Embryonic facial prominence (tissue), 1 donor: ENCODE measurements at regions not wholly inside any gene's neighbourhood (a gene's known extent, or its start where the extent isn't known, plus 50 kb on each side); places are given as distances from the start of the nearest gene placed in this dataset.

Experiments used
- DNase-seq: peaks from one replicate; pipeline ENCODE4 v3.0.0-alpha.2; 2016; ENCODE audit errors: extremely low spot score

DNA sequence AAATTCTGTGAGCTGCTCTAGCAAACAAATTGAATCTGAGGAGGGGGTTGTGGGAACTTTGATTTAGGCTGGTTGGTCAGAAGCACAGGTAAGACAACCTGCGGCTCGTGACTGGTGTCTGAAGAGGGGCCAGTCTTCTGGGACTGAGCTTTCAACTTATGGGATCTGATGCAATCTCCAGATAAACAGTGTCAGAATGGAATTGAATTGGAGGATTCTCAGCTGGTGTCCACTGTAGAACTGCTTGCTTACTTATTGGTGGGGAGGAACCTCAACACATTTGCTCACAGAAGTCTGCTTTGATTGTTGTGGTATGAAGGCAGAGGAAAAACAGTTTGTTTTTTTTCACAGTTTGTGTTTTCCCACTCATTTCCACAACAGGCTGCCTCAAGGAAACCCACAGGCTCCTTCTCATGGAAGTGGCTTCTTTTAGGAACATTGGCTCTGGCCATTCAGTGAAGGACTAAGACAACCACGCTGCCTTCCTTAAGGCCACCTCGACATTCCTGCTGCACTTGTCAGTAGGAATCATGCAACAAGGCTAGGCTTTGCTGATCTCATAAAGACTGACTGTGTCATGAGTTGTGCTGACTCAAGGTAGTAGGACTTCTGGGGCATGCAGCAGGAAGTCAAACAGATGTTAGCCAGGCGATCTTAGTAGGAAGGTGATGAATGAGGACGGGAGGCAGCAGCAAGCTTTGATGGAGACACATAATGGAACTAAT lies 104.7 kb downstream of the TSN start:
- DNase-seq = no peak

DNA sequence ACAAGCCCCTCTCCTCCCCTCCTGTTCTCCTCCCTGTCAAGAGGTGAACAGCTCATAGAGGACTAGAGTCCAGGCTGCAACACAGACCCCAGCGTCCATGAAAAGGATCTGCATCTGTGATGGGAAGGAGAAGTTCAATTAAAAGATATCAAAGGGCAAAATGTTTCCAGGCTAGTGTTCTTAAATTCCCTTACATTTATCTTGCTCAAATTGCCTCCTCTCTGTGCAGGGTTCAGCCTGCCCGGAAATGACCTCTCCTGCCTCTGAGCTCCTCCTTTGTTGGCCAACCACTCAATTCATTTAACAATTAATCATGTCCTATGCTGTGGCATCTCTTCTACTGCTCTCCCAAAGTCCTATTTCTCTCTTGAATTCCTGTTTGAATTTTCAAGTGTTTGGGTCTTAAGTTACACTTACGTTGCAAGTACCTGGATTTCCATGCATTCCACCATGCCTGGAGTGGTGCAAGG lies 105.3 kb downstream of the TSN start:
- DNase-seq = no peak

DNA sequence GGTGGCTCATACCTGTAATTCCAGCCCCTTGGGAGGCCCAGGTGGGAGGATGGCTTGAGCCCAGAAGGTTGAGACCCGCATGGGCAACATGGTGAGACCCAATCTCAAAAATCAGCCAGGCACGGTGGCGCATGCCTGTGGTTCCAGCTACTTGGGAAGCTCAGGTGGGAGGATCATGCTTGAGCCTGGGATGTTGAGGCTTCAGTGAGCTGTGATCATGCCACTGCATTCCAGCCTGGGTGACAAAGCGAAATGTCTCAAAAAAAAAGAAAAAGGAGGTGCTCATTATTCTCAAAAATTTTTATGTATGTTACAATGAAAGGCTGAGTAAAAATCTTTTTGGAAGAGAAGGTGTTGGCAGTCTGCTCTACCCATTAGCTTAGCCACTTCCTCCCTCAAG lies 106.8 kb downstream of the TSN start:
- DNase-seq = no peak

DNA sequence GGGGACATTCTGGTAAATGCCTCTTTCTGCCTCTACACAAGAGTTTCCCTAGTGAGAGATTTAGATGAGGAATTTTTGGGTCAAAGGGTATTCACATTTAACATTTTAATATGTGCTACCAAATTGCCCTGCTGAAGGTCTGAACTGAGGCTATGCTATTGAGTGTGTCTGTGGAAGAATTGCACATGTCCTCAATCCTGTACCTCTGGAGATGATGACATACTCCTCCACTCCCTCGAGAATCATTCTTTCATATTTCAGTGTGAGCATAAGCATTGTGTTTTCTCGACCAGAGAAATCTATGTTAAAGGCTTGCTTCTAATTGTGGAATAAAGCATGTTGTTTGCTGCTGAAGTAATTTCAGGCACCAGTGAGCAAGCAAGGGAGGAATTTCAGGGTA lies 110.5 kb downstream of the TSN start:
- DNase-seq = no peak

DNA sequence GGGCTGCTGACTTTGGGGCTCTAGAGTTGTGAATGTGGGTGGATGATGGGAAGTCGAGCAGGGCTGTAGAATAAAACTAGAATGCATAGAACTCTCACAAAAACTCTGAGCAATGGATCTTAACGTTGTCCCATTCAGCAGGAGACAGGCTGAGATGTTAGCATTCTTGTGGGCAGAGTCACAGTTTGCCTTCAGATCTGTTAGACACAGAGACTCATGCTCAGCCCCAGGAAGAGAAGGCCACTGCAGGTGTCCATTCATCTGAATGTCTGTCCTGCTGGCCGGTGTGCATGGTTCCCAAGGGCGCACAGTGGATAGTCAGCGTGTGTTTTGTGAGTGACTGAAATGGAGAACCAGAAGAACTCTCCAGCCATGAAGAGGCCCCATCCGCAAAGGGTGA lies 111.3 kb downstream of the TSN start:
- DNase-seq = no peak

DNA sequence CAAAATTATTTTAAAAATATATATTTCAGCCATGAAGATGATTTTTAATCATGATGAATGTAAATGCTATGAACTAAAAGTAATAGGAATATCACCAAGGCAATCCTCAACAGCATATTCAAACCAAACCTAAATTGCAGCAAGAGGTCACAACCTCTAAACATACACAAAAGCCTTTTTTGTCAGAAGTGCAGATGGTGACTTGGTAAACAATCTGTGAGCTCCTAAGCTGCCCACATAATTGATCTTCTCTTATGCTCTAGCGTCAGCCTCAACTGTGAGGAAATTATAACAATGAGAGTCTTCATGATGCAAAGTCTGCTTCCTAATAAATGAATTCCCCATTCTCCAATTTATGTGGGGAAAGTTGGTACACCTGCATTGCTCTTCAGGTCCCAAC lies 113.2 kb downstream of the TSN start:
- no peak for DNase-seq

DNA sequence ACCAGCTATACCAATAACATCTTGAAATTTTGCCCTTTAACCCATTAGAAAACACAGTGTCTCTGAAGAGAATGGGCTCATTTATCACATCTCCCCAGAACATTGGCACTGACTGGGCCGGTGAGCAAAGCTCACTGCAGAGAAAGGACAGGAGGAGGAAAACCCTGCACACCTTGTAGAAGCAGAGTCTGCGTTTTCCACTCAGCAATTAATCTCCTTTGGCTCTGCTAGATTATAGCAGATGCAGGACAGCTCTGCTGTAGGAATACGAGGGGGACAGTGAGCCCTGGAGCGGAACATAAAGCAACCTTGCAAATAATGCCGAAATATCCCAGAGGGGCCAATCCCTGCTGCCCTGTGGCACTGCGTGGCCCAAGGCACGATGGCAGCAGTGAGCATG lies 113.9 kb downstream of the TSN start:
- no peak for DNase-seq

DNA sequence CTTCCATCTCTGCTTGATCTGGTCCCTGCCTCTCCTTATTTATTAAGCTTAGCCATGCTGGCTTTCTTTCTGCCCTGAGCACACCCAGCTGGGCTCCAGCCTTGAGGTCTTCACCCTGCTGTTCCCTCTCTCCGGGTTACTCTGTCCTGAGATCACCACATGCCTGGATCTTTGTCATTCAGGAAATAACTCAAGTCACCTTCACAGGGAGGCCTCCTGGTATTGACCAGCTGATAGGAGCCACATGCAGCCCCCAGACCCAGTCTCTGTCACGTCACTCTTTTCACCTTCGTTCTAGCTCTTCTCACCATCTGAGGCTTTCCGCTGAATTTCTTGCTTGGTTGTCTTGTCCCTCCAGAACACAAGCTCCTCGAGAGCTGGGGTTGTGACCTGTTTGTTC lies 114.4 kb downstream of the TSN start:
- no peak for DNase-seq

DNA sequence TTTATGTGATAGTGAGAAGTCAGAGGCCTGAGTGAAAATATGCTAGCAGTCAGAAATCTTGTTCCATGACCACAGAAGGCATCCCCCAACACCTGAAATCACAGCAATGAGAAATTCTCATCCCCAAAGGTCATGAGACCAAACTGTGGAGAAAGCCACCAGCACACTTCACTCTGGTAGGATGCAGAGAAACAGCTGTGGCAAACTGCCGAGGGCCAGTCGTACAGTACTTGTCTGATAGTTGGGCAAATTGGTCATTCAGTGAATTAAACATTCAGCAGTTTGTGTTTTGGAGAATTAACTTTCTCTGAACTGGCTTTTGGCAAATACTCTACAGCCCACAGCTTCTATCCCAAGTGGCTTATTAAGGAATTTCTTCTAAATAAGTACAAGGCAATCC lies 117.2 kb downstream of the TSN start:
- DNase-seq = no peak

DNA sequence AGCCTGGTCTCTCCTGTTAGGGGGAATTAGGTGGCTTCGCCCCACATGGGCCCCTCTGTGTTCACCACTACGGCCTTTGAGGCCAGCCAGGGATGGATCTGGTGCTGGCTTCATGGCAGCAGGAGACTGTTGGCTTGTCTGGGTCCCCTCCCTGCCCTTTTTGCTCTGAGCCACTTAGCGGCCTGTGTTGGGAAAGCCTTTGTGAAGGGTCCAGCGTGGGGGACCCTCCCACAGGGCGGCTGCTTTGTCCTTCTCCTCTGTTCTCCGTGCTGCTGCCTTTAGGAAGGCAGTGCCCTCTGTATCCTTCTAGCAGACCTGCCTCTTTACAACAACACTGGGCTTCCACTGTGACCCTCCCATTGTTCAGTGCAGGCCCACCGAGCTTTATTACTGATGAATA lies 118.4 kb downstream of the TSN start:
- DNase-seq = no peak

DNA sequence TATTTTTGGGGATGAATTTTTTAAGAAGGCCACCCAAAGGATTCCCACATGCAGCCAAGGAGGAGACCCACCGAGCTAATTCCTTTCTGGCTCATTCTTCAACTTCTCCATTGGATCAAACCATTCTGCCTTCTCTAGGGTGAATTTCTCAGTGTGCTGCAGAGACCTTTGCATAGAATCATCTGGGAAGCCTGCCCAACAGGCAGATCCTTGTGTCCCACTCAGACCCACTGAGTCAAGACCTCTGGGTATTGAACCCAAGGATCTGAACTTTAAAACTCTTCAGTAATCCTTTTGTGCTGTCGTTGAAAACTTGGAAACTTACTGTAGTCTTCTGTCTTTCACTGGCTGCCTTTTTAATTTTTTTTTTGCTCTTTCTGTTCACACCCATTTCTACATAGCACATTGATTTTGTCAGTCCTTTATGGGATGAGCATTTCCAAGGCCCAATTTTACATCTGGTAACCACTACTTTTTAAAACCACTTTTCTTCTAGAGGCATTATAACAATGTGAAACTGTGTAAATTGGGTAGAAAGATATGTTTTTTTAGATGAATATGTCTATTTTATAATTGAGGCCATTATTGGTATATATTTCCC lies 120.2 kb downstream of the TSN start:
- no peak for DNase-seq

DNA sequence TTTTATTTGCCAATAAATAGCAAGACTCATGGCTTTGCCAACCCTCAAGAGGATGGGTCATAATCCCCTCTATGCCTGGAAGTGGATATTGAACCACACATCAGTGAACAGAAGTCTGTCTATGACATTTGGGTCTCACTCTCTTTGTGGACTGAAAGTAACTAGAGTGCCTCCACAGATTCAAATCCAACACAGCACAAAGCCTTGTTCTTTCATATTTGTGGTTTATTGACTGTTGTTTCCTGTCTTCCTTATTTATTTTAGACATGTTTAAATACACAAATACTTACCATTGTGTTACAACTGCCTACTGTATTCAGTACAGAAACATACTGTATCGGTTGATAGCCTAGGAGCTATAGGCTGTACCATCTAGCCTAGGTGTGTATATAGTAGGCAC lies 121.9 kb downstream of the TSN start:
- no peak for DNase-seq

DNA sequence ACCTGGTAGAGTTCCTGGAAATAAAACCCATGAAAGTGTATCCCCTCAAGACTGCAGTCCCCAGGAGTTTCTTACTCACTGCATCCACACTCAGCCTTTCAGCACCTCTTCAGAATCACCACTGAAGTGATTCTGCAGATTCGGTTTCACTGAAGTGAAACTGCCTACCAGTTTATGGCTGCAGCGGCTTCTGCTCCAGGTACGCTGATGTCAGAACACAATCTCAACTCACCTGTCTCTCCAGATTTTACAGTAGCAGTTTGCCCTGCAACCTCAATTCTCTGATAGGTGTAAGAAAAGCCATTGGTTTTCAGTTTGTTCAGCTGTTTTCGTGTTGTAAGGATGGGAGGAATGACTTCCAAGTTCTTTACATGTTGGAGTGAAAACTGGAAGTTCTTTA lies 124.8 kb downstream of the TSN start:
- DNase-seq = no peak

DNA sequence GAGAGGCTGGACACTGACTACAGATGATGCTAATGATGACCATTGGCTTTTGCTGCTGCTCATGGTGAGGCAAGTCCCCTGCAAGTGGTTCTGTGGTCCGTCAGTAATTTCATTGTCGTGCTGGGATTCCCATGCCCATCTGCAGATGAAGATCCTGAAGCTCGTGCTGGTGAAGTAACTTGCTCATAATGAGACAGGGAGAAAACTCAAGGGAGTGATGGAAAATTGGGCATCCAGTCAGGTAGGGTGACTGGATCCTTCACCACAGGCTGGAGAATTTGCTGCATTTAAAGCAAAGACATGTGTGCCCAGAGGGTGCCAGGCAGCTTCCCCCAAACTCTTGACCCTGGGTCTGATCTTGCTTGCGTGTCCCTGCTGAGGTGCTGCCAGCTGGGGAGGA lies 125.6 kb downstream of the TSN start:
- no peak for DNase-seq

DNA sequence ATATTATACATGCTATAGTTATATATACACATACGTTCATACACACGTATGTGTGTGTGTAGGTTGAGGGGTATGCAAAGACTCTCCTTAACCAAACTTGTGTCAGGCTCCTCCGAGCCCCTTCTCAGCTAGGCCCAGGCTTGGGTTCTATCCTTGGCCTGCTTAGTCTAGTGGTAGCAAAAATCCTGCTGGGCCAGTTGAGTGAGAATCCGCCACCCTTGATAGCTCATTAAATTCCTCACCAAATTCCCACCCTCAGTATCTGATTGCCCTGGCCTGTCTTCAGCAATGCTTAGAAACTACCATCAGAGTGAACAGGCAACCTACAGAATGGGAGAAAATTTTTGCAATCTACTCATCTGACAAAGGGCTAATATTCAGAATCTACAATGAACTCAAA lies 126.5 kb downstream of the TSN start:
- no peak for DNase-seq

DNA sequence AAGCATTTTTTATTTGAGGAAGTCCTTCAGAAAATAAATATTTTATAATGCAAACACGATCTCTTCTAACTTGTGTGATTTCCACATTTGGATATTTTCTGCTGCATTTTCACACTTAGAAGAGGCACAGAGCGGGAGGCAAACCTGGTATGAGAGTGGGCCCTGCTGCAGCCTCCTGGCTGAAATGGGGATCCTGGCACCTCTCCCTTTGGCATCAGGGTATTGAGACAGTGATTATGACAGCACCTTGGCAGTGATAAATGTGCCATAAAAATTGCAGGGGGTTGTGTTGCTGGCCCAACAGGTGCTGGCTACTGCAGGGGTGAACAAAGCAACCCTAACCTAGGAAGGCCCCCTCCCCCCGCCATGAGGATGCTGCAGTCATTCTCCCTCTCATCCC lies 128.6 kb downstream of the TSN start:
- DNase-seq = no peak

DNA sequence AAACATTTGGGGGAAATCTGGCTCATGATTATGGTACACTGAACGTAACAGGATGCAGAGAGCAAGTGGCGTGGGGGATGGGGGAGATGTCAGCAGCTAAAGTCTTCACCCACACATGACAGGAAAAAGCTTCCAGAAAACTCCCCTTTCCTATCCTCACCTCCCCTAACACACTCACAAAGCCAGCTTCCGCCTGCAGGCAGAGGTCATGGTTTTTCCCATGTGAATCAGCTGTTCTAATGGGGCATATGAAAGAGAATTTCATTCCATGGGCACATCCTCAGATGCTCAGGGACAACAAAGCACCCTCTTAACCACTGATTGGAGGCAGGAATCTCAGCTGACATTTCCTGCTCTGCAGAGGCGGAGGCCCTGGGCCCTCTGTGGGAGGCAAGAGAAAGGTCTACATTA lies 129.1 kb downstream of the TSN start:
- DNase-seq = no peak

DNA sequence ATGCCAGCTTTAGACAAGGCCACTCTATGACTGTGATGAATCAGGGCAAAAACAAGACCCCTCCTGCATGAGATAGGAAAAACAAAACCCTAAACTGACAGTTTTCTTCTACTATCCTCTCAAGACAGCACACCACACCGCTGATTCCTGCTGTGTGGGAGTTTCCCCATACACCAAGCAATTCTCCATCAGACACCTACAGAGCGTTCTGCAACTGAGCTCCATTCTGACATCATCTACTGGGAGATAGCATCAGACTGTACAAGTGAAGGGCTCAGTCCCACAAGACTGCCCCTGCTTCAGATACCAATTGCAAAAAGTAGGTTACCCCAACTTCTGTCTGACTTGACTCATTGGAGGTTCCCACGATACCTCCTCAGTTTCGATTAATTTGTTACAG lies 130.6 kb downstream of the TSN start:
- DNase-seq = no peak

DNA sequence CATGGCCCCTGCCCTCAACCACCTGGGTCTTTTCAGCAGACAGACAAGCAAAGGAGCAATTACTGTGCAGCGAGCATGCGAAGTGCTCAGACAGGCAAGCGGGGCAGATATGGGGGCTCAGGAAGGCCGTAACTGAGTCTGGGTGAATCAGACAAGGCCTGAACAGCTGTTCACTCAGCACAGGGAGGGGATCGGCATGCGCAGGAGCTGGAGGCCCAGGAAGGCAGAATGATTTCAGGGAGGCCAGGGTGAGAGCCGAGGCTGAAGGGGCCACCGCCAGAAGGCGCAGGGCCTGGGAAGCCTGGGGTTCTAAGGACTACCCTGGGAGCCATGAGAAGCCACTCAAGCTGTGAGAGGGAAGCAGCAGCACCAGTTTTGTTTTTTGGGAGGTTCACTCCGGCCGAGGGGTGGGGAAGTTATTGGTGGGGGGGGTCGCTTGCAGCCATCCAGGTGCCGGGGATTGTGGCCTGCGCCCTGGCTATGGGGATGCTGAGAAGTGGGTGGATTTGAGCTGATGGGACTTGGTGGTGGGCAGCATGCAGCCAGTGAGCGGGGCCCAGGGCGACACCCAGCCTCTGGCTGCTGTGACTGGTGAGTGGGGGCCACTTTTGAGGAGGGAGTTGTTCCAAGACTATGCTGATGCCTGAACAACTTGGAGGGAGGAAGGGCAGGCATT lies 132.2 kb downstream of the TSN start:
- DNase-seq = no peak

DNA sequence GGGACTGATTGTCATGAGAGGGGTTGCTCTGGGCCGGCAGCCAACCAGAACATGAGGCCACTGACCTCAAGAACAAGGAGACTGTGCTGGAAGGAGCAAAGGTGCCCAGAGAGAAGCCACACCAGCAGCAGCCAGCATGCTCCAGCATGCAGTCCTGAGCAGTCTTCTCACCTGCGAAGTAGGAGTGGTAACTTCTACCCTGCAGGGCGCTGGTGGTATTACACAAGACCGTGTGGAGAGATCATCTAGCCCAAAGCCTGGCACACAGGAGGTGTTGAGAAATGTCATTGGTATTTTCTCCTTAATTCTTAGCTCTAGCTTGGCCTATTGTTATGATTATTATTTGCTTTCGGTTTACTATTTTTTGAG lies 132.7 kb downstream of the TSN start:
- no peak for DNase-seq

DNA sequence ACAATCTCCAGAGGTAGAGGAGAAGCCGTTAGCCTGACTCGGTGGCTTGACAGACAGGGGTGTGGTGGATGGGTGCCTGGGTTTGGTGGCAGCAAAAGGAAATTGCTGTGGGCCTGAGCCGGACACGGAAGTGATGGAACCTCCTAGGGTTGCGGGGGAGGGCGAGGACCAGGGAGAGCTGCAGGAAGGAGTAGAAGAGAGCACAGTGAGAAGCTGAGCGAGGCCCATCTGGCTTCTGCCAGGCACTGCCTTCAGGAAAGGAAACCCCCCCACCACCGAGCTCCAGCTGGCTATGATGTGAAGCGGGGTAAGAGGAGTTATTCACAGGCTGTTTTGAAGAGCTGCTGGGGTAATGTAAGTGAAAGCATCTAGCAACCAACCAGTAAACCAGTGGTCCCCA lies 134.6 kb downstream of the TSN start:
- DNase-seq = no peak

DNA sequence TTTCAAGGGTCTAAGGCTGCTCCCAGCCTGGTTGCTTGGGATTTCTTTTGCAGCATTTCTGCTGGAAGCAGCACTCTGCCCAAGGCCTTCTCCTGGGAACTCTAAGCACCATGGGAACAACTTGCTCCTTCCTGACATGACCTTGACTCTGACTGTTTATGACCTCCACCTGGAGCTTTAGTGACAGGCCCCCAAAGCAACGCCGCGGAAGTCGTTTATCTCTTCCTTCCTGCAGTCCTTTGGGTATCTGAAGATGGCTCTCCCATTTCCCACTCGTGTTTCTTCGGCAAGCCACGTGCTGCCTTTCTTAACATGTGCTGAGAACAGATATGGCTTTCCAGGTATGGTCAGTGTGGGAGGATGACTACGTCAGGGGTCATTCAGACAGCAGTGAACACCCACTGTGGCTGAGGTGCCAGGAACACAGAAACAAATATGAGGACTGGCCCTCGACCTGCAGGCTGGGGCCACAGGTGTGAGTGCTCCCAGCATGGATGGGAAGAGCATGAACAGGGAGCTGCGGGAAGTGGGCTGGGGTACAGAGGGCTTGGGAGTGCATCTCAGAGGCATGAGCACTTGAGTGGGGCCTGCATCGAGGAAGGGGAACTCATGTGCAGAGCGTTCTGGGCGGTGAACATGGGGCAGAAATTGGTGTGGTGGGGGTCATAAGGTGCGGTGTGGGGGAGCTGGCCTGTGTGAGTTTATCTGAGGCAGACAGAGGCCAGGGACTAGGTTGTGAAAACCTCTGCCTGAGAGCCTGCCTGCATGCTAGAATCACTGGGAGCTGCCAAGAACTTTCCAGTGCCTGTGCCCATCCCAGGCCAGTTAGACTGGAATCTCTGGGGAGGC lies 140.5 kb downstream of the TSN start:
- DNase-seq = no peak
